ENCODE measurements at regions not wholly inside any gene's neighbourhood (a gene's known extent, or its start where the extent isn't known, plus 50 kb on each side); places are given as distances from the start of the nearest gene placed in this dataset.
"Not testable (repeated sequence)": the region's sequence is repeated elsewhere in the genome, so short reads cannot be mapped to it uniquely, and the experiment has no call there.

- peak; percentile 58 for DNase-seq
Measured at GRCh38 chr19:30870876-30871275, 478.4 kb downstream of the TSHZ3 start.

GRCh38 chr19:30865511-30865910 lies 483.7 kb downstream of the TSHZ3 start:
- DNase-seq, result no peak

- DNase-seq, result no peak
Measured at GRCh38 chr19:30864391-30865215, 484.6 kb downstream of the TSHZ3 start.

- no peak for DNase-seq
Measured at GRCh38 chr19:30862876-30863275, 486.4 kb downstream of the TSHZ3 start.

- no peak for DNase-seq
Measured at GRCh38 chr19:30861919-30862318, 487.3 kb downstream of the TSHZ3 start.

- DNase-seq, result no peak
Measured at GRCh38 chr19:30857966-30858490, 485.8 kb downstream of the ZNF536 start.

GRCh38 chr19:30857388-30857787 lies 485.2 kb downstream of the ZNF536 start:
- no peak for DNase-seq

- no peak for DNase-seq
Measured at GRCh38 chr19:30856786-30857185, 484.6 kb downstream of the ZNF536 start.

- no peak for DNase-seq
Measured at GRCh38 chr19:30856376-30856775, 484.2 kb downstream of the ZNF536 start.

GRCh38 chr19:30855442-30855841 lies 483.3 kb downstream of the ZNF536 start:
- no peak for DNase-seq

GRCh38 chr19:30854661-30855060 lies 482.5 kb downstream of the ZNF536 start:
- DNase-seq, result no peak

- DNase-seq, result no peak
Measured at GRCh38 chr19:30854207-30854606, 482.0 kb downstream of the ZNF536 start.

GRCh38 chr19:30853036-30853435 lies 480.9 kb downstream of the ZNF536 start:
- DNase-seq, result no peak

- DNase-seq, result no peak
Measured at GRCh38 chr19:30852168-30852567, 480.0 kb downstream of the ZNF536 start.

GRCh38 chr19:30851646-30852045 lies 479.5 kb downstream of the ZNF536 start:
- DNase-seq, result no peak

- no peak for DNase-seq
Measured at GRCh38 chr19:30848636-30849425, 476.6 kb downstream of the ZNF536 start.

- no peak for DNase-seq
Measured at GRCh38 chr19:30846102-30846501, 473.9 kb downstream of the ZNF536 start.

- no peak for DNase-seq
Measured at GRCh38 chr19:30842926-30843325, 470.7 kb downstream of the ZNF536 start.

GRCh38 chr19:30841934-30842333 lies 469.8 kb downstream of the ZNF536 start:
- DNase-seq, result no peak

GRCh38 chr19:30830875-30831274 lies 458.7 kb downstream of the ZNF536 start:
- DNase-seq, result no peak

GRCh38 chr19:30825505-30825904 lies 453.3 kb downstream of the ZNF536 start:
- DNase-seq, result not testable (repeated sequence)

GRCh38 chr19:30824809-30825208 lies 452.6 kb downstream of the ZNF536 start:
- no peak for DNase-seq
